NCI-H510A treated with DMSO at 0.1 percent for 48 hours (cell line): ENCODE measurements at regions not wholly inside any gene's neighbourhood (a gene's known extent, or its start where the extent isn't known, plus 50 kb on each side); places are given as distances from the start of the nearest gene placed in this dataset.
"Not testable (repeated sequence)": the region's sequence is repeated elsewhere in the genome, so short reads cannot be mapped to it uniquely, and the experiment has no call there.

Source experiments
- DNase-seq: peaks from one replicate; lab custom pipeline; 2025; lab: John Stamatoyannopoulos, UW

DNA sequence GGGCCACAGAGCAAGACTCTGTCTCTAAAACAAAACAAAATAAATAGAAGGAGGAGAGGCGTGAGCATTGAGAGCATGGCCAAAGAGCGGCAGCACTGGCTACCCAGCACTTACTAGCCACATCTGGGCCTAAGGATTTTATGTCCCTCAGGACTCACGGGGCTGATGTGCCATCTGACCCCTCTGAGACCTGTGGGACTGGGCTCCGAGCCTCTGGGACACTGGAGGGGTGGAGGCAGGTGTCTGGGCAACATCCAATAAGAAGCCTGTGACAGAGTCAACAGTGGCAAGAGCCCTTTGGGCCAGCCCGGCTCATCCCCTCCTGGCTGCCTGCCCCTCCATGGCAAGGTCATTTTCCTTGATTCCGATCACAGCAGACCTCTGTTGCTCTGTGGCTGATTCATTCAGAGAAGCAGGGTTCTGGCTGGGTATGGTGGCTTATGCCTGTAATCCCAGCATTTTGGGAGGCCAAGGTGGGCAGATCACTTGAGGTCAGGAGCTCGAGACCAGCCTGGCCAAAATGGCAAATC lies 60.7 kb downstream of the RRM2 start:
- no peak for DNase-seq

DNA sequence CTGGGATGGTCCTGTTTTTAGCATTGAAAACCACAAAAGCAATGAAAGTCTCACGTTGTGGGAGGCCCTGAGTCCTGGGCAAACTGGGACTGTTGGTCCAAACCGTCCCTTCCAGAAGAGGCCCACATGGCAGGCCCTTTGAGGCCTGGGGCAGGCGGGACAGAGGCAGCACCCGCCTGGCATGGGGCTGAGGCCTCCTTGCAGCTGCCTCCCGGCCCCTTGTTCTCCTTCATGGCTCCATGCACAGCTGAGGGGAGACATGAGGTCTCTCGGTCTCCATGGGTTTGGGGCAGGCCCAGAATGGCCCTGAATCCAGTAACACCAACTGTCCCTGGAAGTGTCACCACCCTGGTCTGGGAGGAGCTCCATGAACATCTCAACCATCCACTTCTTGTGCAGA lies 61.9 kb downstream of the RRM2 start:
- DNase-seq = no peak

DNA sequence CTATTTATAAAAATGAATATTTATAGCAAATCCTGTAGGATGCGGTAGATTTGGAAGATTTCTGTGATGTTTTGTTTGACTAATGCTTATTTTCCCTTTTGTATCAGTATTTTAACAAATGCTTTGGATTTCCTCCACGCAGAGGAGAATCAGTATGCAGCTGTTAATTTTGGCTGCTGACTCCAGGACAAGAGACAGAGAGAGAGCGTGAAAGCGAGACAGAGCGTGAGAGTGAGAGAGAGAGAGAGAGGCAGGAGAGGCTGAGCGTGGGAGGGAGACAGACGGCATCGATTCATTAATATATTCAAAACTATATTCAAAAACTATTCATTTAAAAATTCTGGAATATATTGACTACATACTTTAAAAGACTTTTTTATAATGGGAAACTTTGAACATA lies 62.5 kb downstream of the RRM2 start:
- DNase-seq = no peak

DNA sequence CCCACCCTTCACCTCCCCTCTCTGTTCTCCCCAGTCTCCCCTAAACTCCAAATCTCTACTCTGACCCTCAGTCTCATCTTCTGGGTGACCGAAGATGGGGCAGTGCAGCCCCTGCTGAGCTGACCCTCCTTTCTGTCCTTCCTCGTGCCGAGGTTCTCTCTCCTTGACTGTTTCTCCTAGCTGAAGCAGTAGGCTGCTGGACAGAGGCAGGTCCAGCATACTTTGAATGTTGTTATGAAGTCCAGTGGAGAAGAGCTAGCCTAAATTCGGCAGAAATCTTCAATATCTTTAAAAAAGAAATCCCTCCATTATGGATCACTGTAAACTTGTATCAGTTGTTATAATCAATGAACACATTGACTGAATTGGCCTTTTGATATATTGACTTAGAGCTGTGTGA lies 63.2 kb downstream of the RRM2 start:
- no peak for DNase-seq

DNA sequence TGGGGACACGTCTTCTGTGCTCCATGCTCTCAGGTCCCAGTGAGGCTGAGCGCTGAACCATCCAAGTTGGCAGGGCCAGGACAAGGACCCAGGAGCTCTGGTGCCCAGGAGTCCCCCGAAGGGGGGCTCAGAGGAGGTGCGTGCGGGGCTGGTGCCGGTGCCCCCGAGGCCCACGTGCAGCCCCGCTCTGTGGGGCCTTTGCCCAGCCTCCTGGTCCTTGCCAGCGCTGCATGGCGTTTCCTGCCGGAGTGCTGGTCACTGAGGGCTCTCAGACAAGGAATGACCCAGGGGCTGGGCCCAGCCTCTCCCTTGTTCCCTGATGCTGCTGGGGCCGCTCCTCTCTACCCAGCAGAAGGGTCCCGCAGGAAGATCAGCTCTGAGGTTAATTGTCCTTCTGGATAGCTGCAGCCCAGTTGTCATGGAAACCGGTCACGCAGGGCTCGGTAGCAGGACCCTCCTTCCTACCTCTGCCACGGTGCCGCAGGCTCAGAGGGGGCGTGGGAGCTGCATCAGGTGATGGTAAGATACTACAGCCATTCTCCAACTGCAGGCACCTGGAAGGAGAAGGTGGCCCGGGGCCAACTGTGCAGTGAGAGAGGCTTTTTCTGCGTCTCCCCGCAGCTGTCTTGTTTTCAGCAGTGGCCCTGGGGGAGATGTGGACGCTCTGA lies 64.5 kb downstream of the RRM2 start:
- no peak for DNase-seq

DNA sequence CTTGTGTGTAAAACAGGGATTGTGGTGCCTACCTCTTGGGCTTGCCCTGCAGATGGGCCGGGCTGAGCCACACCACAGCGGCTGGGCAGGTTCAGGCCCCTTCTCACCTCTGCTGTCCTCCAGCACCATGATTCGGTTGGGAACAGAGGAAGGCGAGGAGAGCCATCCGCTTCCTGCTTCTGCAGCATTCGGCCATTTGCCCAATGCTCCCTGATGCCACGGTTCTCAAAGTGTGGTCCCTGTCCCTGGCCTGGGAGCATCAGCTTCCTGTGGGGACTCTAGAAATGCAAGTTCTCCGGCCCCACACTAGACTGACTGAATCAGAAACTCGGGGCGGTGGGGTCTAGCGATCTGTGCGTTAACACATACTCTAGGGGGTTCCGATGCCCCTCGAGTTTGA lies 65.1 kb downstream of the RRM2 start:
- no peak for DNase-seq

DNA sequence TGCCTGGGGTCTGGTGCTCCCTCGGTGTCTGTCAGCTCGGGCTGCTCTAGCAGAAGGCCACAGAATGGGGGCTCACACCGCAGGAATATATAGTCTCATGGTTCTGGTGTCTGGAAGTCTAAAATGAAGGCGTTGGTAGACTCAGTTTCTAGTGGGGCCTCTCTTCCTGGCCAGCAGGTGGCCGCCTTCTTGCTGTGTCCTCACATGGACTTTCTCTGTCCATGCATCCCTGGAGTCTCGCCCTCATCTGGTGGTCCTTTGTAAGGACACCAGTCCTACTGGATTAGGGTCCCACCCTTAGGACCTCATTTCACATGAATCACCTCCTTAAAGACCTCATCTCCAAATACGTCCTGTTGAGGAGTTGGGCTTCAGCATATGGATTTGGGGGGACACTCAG lies 65.7 kb downstream of the RRM2 start:
- DNase-seq = no peak

DNA sequence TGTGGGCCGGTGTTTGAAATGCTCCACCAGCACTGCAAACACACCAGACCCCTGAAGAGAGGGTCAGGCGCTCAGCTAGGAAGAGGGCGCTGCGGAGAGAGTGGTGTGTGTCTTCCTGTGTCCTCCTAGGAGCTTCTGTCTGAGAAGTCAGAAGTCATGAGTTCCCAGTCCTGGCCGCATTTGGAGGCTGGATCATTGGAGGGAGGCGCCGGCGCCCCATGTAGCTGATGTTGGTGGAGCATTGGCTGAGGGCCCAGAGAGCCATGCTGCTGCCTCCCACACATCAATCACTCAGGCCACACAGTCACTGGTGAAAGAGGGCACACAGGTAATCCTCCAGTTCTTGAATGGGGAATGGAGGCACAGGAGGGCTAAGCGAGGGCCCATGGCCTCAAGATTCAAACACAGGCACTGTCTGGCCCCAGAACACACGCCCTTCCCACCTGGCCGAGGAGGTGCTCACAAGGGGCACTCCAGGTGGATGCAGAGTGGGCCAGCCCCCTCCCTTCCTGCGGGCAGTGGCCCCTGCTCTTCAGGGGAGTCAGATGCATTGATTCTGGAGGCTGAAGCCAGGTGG lies 66.3 kb downstream of the RRM2 start:
- DNase-seq = no peak

DNA sequence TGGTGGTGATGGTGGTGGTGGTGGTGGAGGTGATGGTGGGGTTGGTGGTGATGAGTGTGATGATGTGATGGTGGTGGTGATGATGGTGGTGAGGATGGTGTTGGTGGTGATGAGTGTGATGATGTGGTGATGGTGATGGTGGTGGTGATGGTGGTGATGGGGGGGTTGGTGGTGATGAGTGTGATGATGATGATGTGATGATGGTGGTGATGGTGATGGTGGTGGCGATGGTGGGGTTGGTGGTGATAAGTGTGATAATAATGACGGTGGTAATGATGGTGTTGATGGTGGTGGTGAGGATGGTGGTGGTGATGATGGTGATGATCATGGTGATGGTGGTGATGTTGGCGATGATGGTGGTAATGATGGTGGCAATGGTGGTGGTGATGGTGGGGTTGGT lies 67.7 kb downstream of the RRM2 start:
- no peak for DNase-seq

DNA sequence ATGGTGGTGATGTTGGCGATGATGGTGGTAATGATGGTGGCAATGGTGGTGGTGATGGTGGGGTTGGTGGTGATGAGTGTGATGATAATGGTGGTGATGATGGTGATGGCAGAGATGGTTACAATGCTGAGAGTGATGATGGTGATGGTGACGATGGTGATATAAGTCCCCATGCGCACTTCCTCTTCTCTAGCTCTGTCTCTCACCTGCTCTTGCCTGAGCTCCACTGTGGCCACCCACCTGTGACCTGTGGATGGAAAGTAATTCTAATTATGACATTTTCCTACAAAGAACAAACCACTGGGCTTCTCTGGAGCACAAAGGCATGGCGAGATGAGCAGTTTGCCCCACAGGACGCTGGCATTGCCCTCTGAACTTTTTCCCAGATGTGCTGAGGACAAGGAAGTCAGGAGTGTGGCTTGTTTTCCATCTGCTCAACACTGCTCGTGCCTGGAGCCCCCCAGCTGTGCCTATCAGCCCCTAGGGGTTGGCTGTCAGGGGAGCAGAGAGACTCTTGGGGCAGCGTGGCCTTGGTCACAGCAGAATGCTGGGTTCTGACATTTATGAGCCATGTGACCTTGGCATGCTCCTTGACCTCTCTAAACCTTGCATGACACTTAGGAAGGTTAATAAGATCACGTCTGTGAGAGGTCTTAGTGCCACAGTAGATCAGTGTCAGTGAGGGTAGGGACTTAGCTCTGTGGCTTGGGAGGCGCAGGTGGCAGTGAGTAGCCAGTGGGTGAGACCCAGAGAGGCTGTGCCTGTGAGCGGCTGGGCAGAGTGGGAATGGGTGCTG lies 68.4 kb downstream of the RRM2 start:
- DNase-seq = no peak

DNA sequence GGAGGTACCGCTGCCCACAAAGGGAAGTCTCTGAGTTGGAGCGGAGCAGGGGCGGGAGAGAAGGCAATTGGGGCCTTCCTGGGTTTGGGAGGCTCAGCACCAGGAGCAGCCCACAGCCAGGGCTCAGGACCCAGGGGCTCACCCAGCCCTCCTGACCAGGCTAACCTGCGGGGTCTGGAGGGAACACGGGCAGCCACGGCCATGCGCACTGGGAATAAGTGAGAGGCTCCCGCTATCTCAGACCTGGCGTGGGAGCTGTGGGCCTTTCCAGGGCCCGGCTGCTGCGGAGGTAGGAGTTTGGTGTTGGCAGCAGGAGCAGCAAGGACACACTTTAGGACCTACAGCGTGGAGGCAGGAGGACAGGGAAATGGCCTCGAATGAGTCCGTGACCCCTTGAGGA lies 69.0 kb downstream of the RRM2 start:
- no peak for DNase-seq

DNA sequence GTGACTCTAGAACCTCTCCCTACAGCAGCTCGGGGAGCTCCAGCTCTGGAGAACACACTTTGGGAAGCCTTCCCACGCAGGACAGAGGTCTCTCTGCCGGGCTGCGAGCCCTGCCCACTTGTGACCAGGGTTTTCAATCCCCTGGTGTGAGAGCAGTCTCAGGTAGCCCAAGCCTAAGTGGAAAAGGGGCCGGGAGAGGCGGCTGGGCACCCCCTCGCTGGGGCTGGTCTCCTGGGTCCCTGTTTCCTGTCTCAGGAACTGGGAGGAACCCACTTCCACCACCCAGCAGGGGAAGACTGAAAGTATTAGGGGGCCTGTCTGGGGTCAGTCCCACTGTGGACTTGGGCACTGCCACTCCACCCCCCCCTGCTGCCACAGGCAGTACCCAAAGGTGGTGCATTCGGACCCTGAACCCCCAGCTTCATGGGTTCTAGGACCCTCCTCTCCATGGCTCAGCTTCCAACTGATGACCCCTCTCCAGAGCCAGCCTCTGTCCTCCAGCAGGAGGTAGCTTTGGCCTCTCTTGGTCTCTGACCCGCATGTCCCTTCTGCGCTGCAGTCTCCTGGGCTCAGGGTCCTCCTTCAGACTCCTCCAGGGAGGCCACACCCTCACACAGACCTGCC lies 70.0 kb downstream of the RRM2 start:
- DNase-seq = no peak

DNA sequence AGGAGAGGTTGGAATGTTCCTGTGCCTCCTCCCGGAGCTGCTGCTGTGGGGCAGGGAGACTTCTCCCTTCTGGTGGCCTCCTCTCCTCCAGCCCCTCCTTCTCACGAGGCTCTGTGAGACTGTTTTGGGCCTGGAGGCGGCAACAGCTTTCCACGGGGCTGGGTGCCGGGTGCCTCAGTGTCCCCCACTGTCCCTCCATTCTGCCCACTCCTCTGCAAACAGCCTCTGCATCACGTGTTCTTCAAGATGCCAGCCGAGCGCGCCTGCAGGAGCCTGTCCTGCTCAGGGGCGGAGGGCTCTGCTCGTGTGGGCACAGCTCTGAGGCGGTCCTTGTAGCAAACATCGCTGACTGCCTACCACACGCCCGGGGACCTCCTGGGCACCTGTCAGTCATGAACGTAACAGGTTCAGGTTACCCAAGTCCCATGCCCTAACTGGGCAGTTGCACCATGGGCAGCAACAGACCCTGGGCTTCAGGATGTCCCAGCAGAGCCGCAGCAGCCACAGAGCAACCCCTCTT lies 70.8 kb downstream of the RRM2 start:
- no peak for DNase-seq

DNA sequence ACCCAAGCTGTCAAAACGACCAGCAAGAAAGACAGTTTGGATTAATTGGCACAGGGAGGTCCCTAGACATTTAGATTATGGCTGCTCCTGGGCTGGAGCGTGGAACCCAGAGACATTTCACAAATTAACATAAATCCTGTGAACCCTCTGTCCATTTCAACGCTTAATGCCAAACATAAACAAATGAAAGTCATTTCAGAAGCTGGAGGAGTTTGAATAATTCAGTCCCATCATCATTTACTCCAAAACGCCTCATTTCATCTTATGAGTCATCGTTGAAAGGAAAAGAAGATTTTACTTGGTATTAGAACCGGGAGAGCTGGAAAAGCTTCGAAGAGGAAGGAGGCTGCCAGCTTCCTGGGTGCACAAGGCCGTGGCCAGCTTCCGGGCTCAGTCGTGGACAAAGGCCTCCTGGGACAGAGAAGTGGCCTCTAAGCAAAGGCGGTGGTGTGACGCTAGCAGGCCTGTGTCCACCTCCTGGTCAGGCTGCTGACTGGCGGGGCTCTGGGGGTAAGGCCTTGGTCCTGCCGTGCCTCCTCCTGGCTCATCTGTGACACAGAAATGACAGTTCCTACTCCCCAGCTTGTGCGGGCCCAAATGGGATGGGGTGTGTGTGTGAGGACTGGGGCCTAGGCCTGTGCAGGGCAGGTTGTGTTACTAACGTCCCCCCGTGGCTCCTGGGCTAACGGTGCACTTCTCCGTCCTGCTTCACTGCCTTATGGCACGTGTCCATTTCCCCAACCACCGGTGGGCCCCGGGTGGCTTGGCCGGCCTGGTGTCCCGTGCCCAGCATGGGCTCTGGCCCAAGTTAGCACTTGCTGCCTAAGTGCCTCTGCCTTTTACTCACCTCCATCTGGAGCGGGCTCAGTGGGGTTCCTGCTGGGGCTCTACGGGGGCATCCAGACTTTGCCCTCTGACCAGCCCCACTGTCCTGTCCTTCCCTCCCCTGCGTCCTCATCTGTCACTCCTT lies 71.6 kb downstream of the RRM2 start:
- no peak for DNase-seq

DNA sequence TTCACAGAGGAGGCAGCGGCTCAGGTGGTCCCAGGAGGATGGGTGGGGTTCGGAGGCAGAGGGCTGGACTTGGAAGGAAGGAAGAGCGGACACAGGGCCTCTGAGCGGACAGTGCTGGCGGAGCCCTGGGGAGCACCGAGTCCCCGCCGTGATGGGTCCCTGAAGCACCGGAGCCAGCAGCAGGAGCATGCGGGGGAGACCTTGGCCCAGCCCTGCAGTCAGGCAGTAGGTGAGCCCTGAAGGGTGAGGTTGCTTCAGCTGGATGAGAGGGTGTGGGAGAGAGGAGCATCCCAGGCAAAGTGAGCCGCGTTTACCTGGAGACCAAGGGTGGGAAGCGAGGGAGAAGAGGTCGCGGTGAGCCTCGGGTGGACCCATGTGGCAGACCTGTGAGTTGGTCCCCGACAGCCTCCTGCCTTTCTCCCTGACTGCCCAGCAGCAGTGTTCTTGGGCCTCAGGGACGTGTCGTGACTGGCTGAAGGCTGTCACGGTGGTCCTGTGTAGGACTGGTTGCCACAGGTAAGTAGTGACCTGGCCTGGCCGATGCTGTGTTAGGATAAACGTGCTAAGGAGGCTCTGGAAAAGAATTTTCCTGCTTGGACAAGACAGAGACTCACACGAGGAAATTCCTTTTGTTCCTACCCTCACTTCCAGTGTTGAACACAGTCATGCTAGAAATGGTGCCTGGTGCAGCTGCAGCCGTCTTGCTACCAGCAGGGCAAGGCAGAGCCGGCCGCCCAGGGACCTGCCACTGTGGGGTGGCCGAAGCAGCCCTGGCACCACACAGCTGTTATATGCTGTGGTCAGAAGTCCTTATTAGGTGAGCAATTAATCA lies 73.0 kb downstream of the RRM2 start:
- no peak for DNase-seq

DNA sequence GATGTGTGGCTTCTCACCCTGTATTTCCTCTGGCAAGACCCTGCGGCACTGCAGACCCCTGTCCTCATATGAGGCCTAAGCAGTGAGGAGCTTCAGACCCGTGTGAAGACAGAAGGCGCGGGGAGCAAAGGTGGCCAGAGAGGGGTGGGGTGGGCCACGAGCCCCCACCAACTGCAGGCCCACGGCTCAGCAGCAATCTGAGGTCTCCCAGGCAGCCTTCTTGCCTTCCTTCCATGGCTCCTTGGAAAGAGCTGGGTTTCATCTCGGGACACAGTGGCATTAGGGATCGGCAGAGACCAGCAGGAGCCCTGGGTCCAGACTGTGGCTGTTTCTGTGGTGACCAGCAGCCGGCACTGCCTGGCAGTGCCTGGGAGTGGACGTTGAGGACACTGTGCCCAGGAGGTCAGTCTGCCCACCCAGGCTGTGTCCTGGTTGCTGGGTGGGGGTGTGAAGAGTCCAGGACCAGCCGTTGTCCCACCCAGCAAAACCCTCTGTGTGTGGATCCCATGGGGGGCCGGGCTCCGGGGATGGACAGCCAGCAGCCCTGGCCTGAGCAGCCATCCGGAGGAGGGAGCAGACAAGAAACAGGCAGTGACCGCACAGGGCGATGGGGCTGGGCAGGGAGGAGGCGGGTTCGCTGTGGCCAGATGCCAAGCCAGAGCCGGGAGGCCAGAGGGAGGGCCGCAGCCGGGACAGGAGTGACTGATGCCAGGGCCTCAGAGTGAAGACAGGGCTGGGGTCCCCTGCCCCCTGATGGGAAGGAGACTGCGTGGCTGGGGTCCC lies 73.8 kb downstream of the RRM2 start:
- DNase-seq = no peak

DNA sequence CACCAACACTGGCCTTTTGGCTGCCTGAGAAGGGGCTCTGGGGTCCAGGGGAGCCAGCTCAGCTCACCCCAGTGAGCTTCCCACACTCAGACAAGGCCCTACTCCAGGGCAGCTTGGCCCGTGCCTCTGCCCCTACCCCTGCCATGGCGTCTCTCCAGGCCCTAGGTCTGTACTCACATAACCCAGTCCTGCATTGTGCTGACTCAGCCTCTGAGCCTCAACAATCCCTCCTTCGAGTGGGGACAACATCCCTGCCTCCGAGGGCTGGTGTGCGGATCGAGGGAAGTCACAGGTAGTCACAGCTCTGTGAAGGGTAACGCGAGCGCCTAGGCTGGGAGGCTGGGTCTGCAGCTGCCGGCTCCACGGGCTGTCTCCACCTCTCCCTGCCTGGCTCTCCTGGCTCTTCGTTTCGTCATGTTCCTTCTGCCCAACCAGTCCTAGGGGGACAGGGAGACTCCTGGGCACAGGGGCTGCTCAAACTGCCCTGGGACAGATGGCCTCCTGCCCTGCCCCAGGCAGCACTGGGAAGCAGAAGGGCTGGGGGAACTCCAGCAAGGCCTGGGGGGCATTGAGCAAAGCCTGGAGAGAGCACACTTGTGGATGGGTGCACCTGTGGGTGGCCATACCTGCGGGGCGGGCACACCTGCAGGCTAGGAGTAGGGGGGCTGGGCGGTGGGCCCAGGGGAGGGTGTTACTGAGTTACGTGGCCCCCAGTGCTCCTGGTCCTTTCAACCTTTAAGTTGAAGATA lies 74.6 kb downstream of the RRM2 start:
- DNase-seq = no peak

DNA sequence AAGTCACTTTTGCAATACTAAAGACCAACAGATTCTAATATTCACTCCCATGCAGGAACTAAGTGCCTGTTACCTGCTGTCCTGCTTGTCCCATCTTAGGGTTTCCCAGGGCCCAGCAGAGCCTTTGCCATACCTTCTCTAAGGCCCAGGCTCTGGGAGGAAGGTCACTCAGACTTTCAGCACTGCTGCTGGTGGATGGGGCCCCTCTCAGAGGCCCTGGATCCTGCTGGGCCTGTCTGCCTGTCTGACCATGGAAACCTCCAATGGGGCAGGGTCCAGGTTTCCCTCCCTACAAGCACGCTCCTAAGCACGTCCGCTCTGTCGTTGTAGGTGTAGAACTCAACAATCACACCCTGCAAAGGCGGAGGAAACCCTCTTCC lies 75.1 kb downstream of the RRM2 start:
- DNase-seq = no peak

DNA sequence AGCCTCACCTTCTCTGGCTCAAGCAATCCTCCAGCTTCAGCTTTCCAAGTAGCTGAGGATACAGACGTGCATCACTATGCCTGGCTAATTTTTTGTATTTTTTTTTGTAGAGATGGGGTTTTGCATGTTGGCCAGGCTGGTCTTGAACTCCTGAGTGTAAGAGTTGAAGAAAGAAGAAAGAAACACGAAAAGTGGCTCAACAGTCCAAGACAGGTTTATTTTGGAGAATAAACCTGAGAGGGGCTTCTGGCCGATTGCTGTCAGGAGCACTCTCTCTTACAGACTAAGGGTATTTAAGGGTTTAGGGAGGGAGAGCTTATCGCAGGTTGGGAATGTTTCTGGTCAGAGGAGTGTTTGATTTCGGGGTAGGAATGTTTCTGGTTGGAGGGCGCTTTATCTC lies 75.9 kb downstream of the RRM2 start:
- not testable (repeated sequence) for DNase-seq
